GM18519 (cell line): ENCODE measurements at regions not wholly inside any gene's neighbourhood (a gene's known extent, or its start where the extent isn't known, plus 50 kb on each side); places are given as distances from the start of the nearest gene placed in this dataset.
"Not testable (repeated sequence)": the region's sequence is repeated elsewhere in the genome, so short reads cannot be mapped to it uniquely, and the experiment has no call there.

Experiments used
- ATAC-seq: cut with Tn5 transposase; IDR thresholded peaks from one replicate; pipeline ENCODE4 v1.9.1; 2021; ENCODE audit warnings: mild to moderate bottlenecking, moderate library complexity; ENCODE audit not compliant: unreplicated experiment, low FRiP score

- ATAC-seq: no peak
Measured at GRCh38 chr5:103755974-103756373, 193.4 kb upstream of the NUDT12 start.

DNA sequence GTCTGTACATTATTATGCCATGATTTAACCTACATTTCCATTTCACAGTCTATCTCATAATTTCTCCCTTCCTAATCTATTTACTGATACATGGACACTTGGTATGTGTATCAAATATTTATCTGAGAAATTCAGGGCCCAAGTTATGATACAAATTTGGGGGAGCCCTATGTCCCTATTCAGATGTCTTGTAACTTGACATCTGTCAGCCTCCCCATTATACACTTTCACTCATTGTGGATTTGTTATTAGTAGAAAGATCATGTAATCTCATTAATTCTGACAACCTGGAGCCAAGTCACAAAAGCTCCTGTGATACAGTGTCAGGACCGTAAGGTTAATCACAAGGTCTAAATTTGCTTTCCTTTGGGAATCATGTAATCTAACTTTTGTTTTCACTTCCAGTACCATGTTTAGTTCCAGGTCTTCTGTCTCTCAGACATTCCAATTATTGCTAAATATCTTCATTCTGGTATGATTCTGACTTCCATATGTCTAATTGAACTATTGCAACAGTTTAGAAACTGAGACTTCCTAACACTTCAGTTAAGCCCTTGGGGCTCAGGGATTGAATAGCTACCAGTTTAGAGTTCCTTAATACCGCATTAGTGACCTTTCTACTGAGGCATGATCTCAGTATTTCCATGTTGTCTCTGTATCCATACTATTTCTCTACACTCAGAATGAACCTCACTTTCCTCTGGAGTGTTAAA lies 182.9 kb upstream of the NUDT12 start:
- ATAC-seq: no peak

GRCh38 chr5:103744159-103744558 lies 181.6 kb upstream of the NUDT12 start:
- no peak for ATAC-seq

DNA sequence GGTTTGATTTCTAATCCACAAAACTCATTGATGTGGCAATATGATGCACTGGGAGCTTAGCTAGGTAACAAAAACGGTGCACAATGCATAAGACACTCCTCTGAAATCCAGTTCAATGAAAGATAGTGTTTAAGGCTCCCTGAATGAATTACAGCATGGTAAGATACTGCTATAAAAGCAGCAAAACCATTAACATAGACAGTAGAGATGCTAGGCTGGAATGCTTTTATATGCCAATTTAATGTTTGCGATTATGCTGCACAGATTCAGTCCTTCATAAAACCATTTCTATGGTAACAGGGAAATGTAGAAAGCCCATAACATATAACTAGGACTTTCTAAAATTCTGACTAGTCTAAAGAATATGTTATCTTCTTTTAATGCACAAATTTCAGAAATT lies 180.8 kb upstream of the NUDT12 start:
- no peak for ATAC-seq

GRCh38 chr5:103741984-103742383 lies 179.4 kb upstream of the NUDT12 start:
- ATAC-seq: no peak

DNA sequence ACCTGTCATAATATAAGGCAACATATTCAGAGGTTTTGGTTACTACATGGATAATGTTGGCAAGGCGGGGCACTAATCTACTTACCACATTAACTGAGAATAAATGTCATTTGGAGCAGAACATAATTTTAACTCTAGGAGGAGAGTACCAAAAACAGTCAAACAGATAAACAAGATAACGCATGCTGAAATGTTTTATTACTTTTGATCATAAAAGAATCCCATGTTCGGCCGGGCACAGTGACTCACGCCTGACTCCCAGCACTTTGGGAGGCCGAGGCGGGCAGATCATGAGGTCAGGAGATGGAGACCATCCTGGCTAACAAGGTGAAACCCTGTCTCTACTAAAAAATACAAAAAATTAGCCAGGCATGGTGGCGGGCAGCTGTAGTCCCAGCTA lies 173.8 kb upstream of the NUDT12 start:
- ATAC-seq: not testable (repeated sequence)

DNA sequence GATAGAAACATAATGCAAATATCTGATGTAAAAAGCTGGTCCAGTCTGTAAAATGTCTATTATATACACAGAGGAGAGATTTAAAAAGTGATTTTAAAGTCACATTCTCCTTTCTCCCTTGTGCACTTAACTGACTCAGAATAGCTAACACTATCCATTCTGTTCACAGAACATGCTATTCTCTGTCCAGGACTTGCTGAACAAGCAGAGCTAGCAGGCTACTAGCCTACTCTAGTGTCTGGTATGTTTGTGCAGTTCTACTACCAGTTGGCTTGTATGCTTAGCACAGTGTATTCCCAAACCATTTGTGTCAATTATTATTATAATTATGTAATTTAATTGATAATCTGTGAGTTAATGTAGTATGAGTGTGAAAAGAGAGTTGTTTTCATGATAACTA lies 161.7 kb upstream of the NUDT12 start:
- no peak for ATAC-seq

DNA sequence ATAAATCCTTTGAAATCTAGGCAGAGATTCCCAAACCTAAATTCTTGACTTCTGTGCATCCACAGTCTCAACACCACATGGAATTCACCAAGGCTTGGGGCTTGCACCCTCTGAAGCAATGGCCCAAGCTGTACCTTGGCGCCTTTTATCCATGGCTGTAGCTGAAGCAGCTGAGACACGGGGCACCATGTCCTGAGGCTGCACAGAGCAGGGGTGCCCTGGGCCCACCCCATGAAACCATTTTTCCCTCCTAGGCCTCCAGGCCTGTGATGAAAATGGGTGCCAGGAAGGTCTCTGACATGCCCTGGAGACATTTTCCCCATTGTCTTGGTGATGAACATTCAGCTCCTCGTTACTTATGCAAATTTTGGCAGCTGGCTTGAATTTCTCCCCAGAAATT lies 158.6 kb upstream of the NUDT12 start:
- no peak for ATAC-seq

DNA sequence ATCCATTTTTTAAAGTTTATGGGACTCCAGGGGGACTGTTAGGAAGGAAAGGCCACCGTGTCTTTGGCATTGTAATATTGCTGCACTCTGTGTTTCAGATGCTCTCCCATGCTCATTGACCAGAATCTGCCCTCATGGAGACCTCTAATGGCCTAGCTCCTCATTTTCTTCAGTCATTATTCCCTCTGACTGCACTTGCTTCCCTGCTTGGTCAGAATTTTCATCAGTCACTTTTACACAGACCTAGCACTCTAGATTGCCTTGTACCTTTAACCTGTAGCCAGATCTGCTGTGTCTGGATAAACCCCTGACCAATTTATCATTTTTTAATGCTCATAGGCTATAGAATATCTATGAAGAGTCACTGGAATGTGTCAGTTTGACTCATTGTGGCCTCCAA lies 155.5 kb upstream of the NUDT12 start:
- no peak for ATAC-seq

DNA sequence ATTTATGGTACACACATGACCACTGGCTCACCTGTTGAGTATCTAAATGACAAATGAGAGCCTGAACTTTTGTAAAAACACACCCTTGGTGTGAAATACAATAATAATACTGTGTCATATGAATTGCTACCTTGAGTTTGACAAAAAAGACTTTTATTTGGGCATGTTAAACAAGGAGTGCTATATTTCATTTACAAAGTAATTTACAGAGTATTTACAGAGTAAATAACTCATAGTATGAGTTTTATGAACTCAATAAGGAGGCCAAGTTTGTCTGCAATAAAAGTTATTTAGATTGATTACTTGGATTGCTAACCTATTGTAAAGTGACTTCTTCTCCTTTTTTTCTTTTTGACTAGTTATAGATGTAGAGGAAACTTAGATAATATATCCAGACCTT lies 146.0 kb upstream of the NUDT12 start:
- ATAC-seq: no peak

GRCh38 chr5:103706939-103707682 lies 144.5 kb upstream of the NUDT12 start:
- no peak for ATAC-seq

GRCh38 chr5:103703617-103704016 lies 141.0 kb upstream of the NUDT12 start:
- no peak for ATAC-seq

DNA sequence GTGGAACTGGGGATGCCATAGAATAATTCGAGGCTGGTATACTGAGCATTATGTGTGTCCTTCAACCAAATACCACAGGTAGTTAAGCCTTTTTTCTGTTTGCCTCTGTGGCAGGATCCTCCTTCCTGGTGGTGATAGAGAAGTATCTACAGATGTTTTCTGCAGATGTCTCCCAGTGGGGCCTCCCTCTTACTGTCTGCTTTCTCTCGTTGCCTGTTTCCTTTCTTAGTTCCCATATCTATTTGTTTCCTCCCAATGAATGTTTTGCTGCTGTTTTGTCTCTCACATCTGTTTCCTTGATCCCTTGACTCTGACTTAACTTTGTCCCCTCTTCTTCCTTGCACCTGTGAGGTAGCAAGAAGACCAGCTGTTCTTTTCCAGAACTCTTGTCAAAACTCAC lies 130.9 kb upstream of the NUDT12 start:
- ATAC-seq: no peak

GRCh38 chr5:103690676-103691075 lies 128.1 kb upstream of the NUDT12 start:
- no peak for ATAC-seq

GRCh38 chr5:103679873-103680272 lies 117.3 kb upstream of the NUDT12 start:
- no peak for ATAC-seq

GRCh38 chr5:103676198-103676597 lies 113.6 kb upstream of the NUDT12 start:
- ATAC-seq: not testable (repeated sequence)

DNA sequence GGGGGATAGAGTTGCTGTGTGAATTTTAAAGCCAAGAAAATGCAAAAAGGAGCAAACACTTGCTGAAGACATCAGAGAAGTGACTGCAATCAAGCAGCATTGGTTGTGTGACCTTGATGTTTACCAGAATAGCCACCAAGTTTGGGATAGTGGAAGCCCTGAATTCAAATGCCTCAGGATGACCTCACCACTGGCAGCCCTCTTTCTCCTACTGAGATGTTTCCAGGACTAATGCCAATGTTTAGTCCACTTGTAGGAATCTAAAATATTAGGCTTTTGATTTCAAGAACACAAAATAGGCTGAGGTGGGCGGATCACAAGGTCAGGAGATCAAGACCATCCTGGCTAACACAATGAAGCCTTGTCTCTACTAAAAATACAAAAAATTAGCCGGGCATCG lies 112.2 kb upstream of the NUDT12 start:
- ATAC-seq: no peak

- no peak for ATAC-seq
Measured at GRCh38 chr5:103674251-103674650, 111.7 kb upstream of the NUDT12 start.

GRCh38 chr5:103669615-103670014 lies 107.0 kb upstream of the NUDT12 start:
- ATAC-seq: no peak

GRCh38 chr5:103668281-103668680 lies 105.7 kb upstream of the NUDT12 start:
- no peak for ATAC-seq

GRCh38 chr5:103667068-103667467 lies 104.5 kb upstream of the NUDT12 start:
- no peak for ATAC-seq

GRCh38 chr5:103657301-103657700 lies 94.7 kb upstream of the NUDT12 start:
- ATAC-seq: no peak
